ENCODE measurements at regions not wholly inside any gene's neighbourhood (a gene's known extent, or its start where the extent isn't known, plus 50 kb on each side); places are given as distances from the start of the nearest gene placed in this dataset.

DNA sequence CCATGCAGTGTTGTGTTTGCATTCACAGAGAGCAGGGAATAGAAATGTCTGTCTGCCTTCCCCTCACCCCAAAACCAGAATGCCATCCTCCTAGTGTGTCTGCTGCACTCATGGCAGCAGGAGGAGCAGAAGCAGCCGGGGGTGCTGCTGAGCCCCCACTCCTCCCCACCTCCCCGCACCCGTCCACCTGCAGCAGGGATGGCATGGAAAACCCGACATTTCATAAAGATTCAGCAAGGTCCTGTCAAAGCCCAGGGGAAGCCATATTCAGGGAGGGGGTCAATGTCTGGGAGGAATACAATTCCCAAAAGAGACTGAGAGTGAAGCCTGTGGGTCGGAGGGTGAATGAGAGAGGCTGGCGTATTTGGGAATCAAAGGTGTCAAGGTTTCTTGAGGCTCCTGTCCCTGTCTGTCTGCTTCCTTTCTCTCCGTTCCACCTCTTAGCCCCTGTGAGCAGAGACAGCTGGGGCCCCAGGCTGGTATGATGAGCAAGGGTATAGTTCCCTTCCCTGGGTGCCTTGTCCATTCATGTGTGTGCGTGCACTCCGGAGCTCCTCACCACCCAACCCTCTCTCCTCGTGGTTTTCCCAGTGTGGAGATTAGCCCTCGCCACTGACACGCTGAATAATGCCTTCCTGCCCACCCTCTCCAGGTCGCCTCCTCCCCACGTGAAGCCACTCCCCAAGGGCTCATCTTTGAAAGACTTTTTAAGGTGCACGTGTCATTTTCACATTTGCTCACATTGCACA, 133.5 kb upstream of the ZNF236 start:
- no peak for DNase-seq (ENCODE audit: low read depth)
- no peak overlapping the region for H3K4me3 ChIP-seq (ENCODE audit: low read depth, low read length)

GRCh38 chr18:76687304-76687962, 134.9 kb upstream of the ZNF236 start:
- peak; percentile 19 for DNase-seq (ENCODE audit: low read depth)
- H3K4me3 ChIP-seq (ENCODE audit: low read depth, low read length): no peak overlapping the region

DNA sequence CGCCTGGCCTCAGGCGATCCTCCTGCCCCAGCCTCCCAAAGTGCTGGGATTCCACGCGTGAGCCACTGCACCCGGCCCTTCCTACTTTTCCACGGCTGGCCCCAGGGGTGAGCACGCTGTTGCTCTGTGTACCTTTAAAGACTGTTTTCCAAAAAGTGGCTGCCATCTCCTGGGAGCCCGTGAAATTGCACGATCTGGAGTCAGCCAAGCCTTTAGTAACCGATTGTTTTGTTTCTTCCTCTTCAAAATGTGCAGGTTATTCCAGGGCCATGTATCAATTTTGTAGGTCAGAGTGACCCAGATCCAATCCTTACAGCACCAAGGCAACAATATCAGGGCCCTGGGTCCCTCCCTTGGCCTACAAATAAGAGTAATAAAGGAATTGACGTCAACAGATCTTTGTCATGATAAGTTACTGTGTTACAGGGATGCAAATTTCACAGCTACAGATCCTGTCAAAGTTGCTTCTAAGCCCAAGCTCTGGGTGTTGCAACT, 135.6 kb upstream of the ZNF236 start:
- H3K4me3 ChIP-seq (ENCODE audit: low read depth, low read length): no peak overlapping the region
- no peak for DNase-seq (ENCODE audit: low read depth)

GRCh38 chr18:76685860-76686259, 136.5 kb upstream of the ZNF236 start:
- no peak for DNase-seq (ENCODE audit: low read depth)
- no peak overlapping the region for H3K4me3 ChIP-seq (ENCODE audit: low read depth, low read length)

DNA sequence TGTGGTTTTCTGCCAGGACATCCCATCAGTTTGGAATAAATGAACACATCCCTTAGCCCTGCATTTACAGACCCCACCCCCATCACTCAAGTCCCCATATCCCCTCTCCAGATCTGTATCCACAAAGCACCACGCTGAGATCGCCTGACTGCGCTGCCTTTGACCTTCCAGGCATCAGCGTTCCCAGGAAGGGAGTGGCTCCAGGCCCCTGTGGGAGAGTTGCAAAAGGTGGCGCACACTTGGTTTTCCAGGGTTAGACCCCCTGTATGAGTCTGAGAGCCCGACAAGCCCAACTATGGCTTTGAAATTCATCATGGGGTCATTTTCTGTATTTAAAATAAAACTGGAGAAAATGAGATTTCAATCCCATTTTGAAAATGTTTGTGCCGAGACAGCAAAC, 137.0 kb upstream of the ZNF236 start:
- DNase-seq (ENCODE audit: low read depth): no peak
- H3K4me3 ChIP-seq (ENCODE audit: low read depth, low read length): no peak overlapping the region

DNA sequence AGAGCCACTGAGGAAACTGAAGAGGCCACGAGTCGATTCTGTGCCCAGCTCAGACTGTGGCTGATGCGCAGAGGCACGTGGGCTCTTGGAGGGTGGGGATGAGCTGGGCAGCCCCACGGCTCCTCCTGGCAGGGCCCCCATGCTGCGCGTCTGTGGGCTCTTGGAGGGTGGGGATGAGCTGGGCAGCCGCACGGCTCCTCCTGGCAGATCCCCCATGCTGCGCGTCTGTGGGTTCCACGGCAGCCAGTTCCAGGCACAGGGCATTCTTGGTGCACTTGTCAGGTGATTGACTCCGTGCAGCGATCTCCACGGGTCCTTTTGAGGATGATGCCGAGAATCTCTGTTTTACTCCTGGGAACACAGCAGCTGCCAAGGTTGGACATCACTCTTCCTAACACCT, 138.1 kb upstream of the ZNF236 start:
- H3K4me3 ChIP-seq (ENCODE audit: low read depth, low read length): no peak overlapping the region
- no peak for DNase-seq (ENCODE audit: low read depth)

GRCh38 chr18:76679945-76680344, 142.4 kb upstream of the ZNF236 start:
- DNase-seq (ENCODE audit: low read depth): no peak
- H3K4me3 ChIP-seq (ENCODE audit: low read depth, low read length): no peak overlapping the region

- DNase-seq (ENCODE audit: low read depth): no peak
- no peak overlapping the region for H3K4me3 ChIP-seq (ENCODE audit: low read depth, low read length)
These were observed 143.1 kb upstream of the ZNF236 start for GRCh38 chr18:76679259-76679658.

DNA sequence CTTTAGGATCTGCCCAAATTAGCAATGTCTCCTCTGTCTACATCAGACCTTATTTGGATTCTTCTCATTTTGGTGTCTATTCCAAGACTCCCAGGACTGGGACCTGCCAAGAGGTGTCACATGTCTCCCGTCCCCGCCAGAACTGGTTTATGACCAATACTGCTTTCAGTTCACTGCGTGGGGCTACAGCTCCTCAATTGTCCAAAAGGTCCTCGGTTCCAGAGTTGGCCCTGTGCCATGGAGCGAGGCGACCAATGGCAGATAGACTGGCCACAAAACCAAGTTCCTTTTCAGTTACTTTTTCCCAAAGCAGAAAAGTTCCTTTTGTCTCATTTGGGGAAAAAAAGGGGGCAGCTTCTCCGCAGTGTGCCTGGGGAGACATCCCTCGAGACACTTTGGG, 144.1 kb upstream of the ZNF236 start:
- DNase-seq (ENCODE audit: low read depth): no peak
- no peak overlapping the region for H3K4me3 ChIP-seq (ENCODE audit: low read depth, low read length)

GRCh38 chr18:76674596-76674995, 147.8 kb upstream of the ZNF236 start:
- no peak overlapping the region for H3K4me3 ChIP-seq (ENCODE audit: low read depth, low read length)
- DNase-seq (ENCODE audit: low read depth): no peak

GRCh38 chr18:76673281-76674185, 148.8 kb upstream of the ZNF236 start:
- no peak overlapping the region for H3K4me3 ChIP-seq (ENCODE audit: low read depth, low read length)
- no peak for DNase-seq (ENCODE audit: low read depth)

- no peak overlapping the region for H3K4me3 ChIP-seq (ENCODE audit: low read depth, low read length)
- no peak for DNase-seq (ENCODE audit: low read depth)
These were observed 149.7 kb upstream of the ZNF236 start for GRCh38 chr18:76672627-76673026.

DNA sequence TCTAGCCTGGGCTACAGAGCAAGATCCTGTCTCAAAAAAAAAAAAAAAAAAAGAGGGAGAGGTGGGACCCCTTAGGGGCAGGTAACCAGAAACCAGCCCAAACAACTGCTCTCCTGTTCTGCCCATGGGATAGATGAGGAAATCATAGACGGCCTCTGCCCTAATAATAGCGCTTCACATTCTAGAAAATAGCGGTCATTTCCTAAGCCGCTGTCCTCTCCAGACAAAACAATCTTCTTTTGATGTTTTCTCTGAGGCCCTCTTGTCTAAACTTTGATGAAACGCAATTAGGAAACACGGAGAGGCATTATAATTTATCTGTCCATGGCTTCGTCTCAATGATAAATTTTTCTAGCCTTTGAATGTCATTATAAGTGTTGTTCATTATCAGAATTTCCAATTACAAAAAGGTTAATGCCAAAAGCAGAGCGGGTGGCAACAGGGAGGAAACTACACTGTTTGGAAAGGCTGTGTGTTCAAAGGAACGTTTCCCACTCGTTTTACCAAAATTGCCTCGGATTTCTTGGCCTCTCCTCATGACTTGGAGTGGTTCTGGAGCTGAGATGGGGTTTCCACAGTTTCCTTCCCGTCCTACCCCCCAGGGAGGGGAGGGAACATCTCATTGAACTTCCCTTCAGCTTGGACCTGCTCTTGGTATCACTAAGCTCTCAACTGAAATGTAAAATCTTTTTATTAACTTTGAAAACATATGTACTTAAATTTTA, 151.6 kb upstream of the ZNF236 start:
- no peak for DNase-seq (ENCODE audit: low read depth)
- no peak overlapping the region for H3K4me3 ChIP-seq (ENCODE audit: low read depth, low read length)

DNA sequence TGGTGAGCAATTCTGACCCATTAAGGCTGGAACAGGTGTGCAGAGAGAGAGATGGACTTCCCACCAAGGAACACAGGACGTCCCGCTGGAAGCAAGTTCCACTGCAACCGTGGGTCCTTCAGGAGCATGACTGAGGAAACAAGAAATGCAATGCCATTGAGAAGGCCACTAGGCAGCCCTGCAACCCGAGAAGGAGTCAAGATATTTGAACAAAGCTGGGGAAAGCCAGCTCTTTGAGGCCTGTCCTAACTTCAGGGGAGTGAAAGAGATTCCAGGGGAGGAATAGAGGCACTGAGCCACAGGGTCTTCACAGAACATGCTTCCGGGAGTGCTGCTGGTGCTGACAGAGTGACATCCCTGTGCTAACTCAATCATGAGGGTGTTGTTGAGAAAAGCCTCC, 153.8 kb upstream of the ZNF236 start:
- DNase-seq (ENCODE audit: low read depth): no peak

GRCh38 chr18:76668119-76668518, 154.2 kb upstream of the ZNF236 start:
- H3K4me3 ChIP-seq (ENCODE audit: low read depth, low read length): no peak overlapping the region
- DNase-seq (ENCODE audit: low read depth): no peak

More for the DNA sequence above, 153.8 kb upstream of the ZNF236 start:
- H3K4me3 ChIP-seq (ENCODE audit: low read depth, low read length): no peak overlapping the region

DNA sequence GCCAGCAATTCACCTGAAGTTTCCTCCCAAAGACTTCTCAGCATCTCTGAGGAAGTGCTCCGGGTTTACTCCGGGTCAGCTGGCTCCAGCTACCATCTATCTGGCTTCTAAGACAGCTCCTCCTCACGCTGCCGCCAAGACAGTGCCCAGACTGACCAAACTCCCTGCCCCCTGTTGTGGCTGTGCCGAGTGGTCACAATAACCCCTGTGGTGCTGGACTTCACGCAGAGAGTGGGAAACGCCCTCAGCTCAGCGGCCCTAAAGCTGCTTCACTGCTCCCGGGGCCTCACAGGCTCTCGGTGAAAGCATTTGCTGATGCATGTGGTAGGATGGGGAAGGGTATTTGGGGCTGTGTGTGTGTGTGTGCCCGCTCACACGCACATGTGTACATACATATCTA, 154.8 kb upstream of the ZNF236 start:
- DNase-seq (ENCODE audit: low read depth): no peak

GRCh38 chr18:76662626-76663025, 159.7 kb upstream of the ZNF236 start:
- no peak overlapping the region for H3K4me3 ChIP-seq (ENCODE audit: low read depth, low read length)
- DNase-seq (ENCODE audit: low read depth): no peak

More for the DNA sequence above, 154.8 kb upstream of the ZNF236 start:
- no peak overlapping the region for H3K4me3 ChIP-seq (ENCODE audit: low read depth, low read length)

DNA sequence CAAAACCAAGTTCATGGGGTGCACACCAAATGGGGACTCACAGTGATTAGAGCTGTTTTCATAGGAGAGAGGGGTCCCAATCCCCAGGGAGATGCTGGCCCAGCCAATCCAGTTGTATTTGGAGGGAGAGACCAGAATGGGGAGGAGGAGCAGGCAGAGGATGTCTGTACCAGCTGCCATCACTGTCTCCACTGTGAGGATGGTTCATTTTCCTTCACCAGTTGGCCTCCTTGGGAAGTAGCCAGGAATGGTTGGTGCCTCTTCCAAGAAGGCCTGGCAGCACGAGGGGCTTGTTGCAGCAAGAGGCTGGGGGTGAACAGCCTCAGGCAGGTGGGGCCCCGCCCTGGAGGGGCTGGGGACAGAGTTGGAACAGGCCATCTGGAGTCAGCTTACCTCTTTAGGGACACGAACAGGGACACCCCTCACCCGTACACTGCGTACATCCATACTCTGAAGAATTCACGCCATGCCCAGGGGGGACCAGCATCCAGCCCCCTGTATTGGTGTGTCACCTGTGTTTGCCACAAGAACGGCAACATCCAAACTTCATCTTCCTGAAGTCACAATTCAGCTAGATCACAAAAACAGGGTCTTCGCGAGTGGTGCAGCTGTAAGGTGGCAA, 161.7 kb upstream of the ZNF236 start:
- H3K4me3 ChIP-seq (ENCODE audit: low read depth, low read length): no peak overlapping the region
- no peak for DNase-seq (ENCODE audit: low read depth)

DNA sequence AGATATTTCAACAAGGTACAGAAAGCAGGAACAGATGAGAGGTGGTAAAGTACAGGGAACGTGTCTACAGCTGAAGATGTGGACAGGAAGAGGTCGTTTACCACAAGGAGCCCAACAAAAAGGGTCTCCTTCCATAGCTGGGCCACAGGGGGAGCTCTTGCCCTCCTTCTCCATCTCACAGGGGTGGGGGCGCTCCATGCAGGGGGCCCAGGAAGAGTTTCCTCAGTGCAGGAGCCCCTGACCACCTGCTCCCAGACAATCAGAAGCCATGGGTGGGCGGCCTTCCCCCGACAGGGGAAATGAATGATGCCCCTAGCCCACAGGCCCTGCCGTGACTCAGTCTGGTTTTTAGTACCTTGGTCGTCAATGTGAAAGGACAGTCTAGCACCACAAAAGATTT, 163.6 kb upstream of the ZNF516 start:
- no peak overlapping the region for H3K4me3 ChIP-seq (ENCODE audit: low read depth, low read length)
- DNase-seq (ENCODE audit: low read depth): no peak
